Osteocyte (in vitro differentiated cells): ENCODE measurements at regions not wholly inside any gene's neighbourhood (a gene's known extent, or its start where the extent isn't known, plus 50 kb on each side); places are given as distances from the start of the nearest gene placed in this dataset.

Experiments used
- DNase-seq: peaks from one replicate; pipeline ENCODE4 v3.0.0; 2021; ENCODE audit warnings: mixed read lengths; ENCODE audit not compliant: unreplicated experiment; ENCODE audit errors: extremely low spot score
- H3K27ac Mint-ChIP-seq: one replicate; pipeline ENCODE4 v1.8.0; 2021; ENCODE audit warnings: mild to moderate bottlenecking, mixed read lengths; ENCODE audit not compliant: unreplicated experiment
- H3K27me3 Mint-ChIP-seq: one replicate; pipeline ENCODE4 v1.8.0; 2021; ENCODE audit warnings: mixed read lengths; ENCODE audit not compliant: unreplicated experiment
- H3K36me3 Mint-ChIP-seq: one replicate; pipeline ENCODE4 v1.8.0; 2021; ENCODE audit warnings: mixed read lengths; ENCODE audit not compliant: unreplicated experiment
- H3K4me1 Mint-ChIP-seq: one replicate; pipeline ENCODE4 v1.8.0; 2021; ENCODE audit warnings: mixed read lengths; ENCODE audit not compliant: unreplicated experiment
- H3K4me3 Mint-ChIP-seq: one replicate; pipeline ENCODE4 v1.8.0; 2021; ENCODE audit warnings: mild to moderate bottlenecking, moderate library complexity, mixed read lengths; ENCODE audit not compliant: unreplicated experiment
- H3K9me3 Mint-ChIP-seq: one replicate; pipeline ENCODE4 v1.8.0; 2021; ENCODE audit warnings: mixed read lengths; ENCODE audit not compliant: unreplicated experiment
- CTCF ChIP-seq: fragments of 200-600 bp; sonication (generic); IDR thresholded peaks from 2 replicates; pipeline ENCODE4 v1.5.0; 2021; ENCODE audit warnings: antibody characterized with exemption, mild to moderate bottlenecking, moderate library complexity

- DNase-seq: no peak
- H3K4me1 Mint-ChIP-seq: peaks cover 4% of the 10 kb centered on the region
- H3K27me3 Mint-ChIP-seq: peaks cover 3% of the 10 kb centered on the region
- no peaks in the 10 kb centered on the region for H3K36me3 Mint-ChIP-seq
- H3K27ac Mint-ChIP-seq: no peak overlapping the region
- peaks cover 11% of the 10 kb centered on the region for H3K9me3 Mint-ChIP-seq
- no peak overlapping the region for H3K4me3 Mint-ChIP-seq
- no peak for TF ChIP-seq CTCF
Observed at GRCh38 chr13:34793301-34793700, 148.8 kb upstream of the NBEA start.

GRCh38 chr13:34803756-34804155 is 138.3 kb upstream of the NBEA start:
- Mint-ChIP-seq H3K4me3 (no peak overlapping the region), H3K36me3 (no peaks in the 10 kb centered on the region), H3K27ac (no peak overlapping the region), H3K9me3 (peaks cover 10% of the 10 kb centered on the region), H3K4me1 (peaks cover 9% of the 10 kb centered on the region), H3K27me3 (peaks cover 2% of the 10 kb centered on the region)
- DNase-seq: no peak
- no peak for TF ChIP-seq CTCF

GRCh38 chr13:34805347-34805746 is 136.7 kb upstream of the NBEA start:
- H3K4me3 Mint-ChIP-seq: no peak overlapping the region
- H3K4me1 Mint-ChIP-seq: peaks cover 9% of the 10 kb centered on the region
- H3K27me3 Mint-ChIP-seq: no peaks in the 10 kb centered on the region
- peaks cover 6% of the 10 kb centered on the region for H3K9me3 Mint-ChIP-seq
- H3K36me3 Mint-ChIP-seq: no peaks in the 10 kb centered on the region
- peak overlapping the region; percentile 23 for H3K27ac Mint-ChIP-seq
- no peak for DNase-seq
- TF ChIP-seq CTCF: no peak

- Mint-ChIP-seq H3K36me3 (peaks cover 8% of the 10 kb centered on the region), H3K4me1 (peaks cover 9% of the 10 kb centered on the region), H3K4me3 (no peak overlapping the region), H3K9me3 (peaks cover 35% of the 10 kb centered on the region), H3K27me3 (no peaks in the 10 kb centered on the region), H3K27ac (no peak overlapping the region)
- TF ChIP-seq CTCF: no peak
- DNase-seq: no peak
Observed at GRCh38 chr13:34808649-34809048, 133.4 kb upstream of the NBEA start.

- H3K4me3 Mint-ChIP-seq: no peak overlapping the region
- no peaks in the 10 kb centered on the region for H3K27me3 Mint-ChIP-seq
- H3K36me3 Mint-ChIP-seq: peaks cover 9% of the 10 kb centered on the region
- TF ChIP-seq CTCF: no peak
- DNase-seq: no peak
- H3K4me1 Mint-ChIP-seq: peaks cover 9% of the 10 kb centered on the region
- H3K27ac Mint-ChIP-seq: no peak overlapping the region
- peaks cover 32% of the 10 kb centered on the region for H3K9me3 Mint-ChIP-seq
Observed at GRCh38 chr13:34810996-34811395, 131.1 kb upstream of the NBEA start.
